GM12892 (cell line): ENCODE measurements at regions not wholly inside any gene's neighbourhood (a gene's known extent, or its start where the extent isn't known, plus 50 kb on each side); places are given as distances from the start of the nearest gene placed in this dataset.

ENCODE experiments used
- POLR2A ChIP-seq: IDR thresholded peaks from 2 replicates; pipeline ENCODE4 v1.6.1; 2011; ENCODE audit warnings: low read depth, low read length, control low read depth
- POLR2AphosphoS5 ChIP-seq: IDR thresholded peaks from 2 replicates; pipeline ENCODE4 v1.6.1; 2011; ENCODE audit warnings: low read depth, low read length, control low read depth
- TAF1 ChIP-seq: IDR thresholded peaks from 2 replicates; pipeline ENCODE4 v1.6.1; 2011; ENCODE audit warnings: low read depth, mild to moderate bottlenecking, control low read depth, low read length, borderline replicate concordance

GRCh38 chr5:40240671-40241070, 439.0 kb upstream of the PTGER4 start:
- TF ChIP-seq POLR2A (no peak), POLR2AphosphoS5 (no peak), TAF1 (no peak)
